Panc1 (cell line): ENCODE measurements at regions not wholly inside any gene's neighbourhood (a gene's known extent, or its start where the extent isn't known, plus 50 kb on each side); places are given as distances from the start of the nearest gene placed in this dataset.
"Not testable (repeated sequence)": the region's sequence is repeated elsewhere in the genome, so short reads cannot be mapped to it uniquely, and the experiment has no call there.

Experiments used
- ATAC-seq: fragments of 200-7000 bp; cut with Tn5 transposase; 2 replicates; pipeline ENCODE4 v1.9.1; 2020; ENCODE audit warnings: mild to moderate bottlenecking, moderate library complexity
- BruUV-seq: library from RNA; stranded (reverse); fragments of 400-500 nt; replicated peaks from 2 replicates; lab custom pipeline; 2021; lab: Mats Ljungman, UMichigan
- CTCF ChIA-PET: fragments of 300-600 bp; sonication (Branson Sonifier 250); formaldehyde crosslinking; loops from one replicate; lab custom pipeline; 2022; ENCODE audit warnings: antibody characterized with exemption; lab: Charles Lee
- POLR2A ChIA-PET: fragments of 300-600 bp; sonication (Branson Sonifier 250); formaldehyde crosslinking; loops from one replicate; lab custom pipeline; 2022; ENCODE audit warnings: antibody characterized with exemption; lab: Charles Lee
- DNase-seq: peaks from one replicate; pipeline ENCODE4 v3.0.0-alpha.2; 2010; ENCODE audit warnings: low read depth, low spot score
- H3K27ac ChIP-seq: 2 replicates; pipeline ENCODE4 v1.5.1; 2011; ENCODE audit warnings: mild to moderate bottlenecking, low read length, inconsistent platforms
- H3K27me3 ChIP-seq: fragments of 200-500 bp; sonication (Bioruptor generic); 2 replicates; pipeline ENCODE4 v1.6.0; 2014; ENCODE audit warnings: low read length, inconsistent platforms; ENCODE audit not compliant: control insufficient read depth, insufficient read depth
- H3K36me3 ChIP-seq: fragments of 200-500 bp; sonication (Bioruptor generic); 2 replicates; pipeline ENCODE4 v1.5.1; 2014; ENCODE audit warnings: inconsistent platforms, mild to moderate bottlenecking, low read length, moderate library complexity; ENCODE audit not compliant: control insufficient read depth, insufficient read depth
- H3K4me1 ChIP-seq: 2 replicates; pipeline ENCODE4 v1.5.1; 2011; ENCODE audit warnings: inconsistent platforms, mild to moderate bottlenecking, low read length, moderate library complexity; ENCODE audit not compliant: control insufficient read depth, insufficient read depth
- H3K4me3 ChIP-seq, 2 experiments: 2 replicates each; pipeline ENCODE4 v1.5.1; 2011 to 2012; ENCODE audit warnings: low read depth in 2 of 2, low read length in 2 of 2, mild to moderate bottlenecking in 2 of 2, inconsistent platforms in 1 of 2, moderate library complexity in 1 of 2
- H3K9me3 ChIP-seq: fragments of 200-500 bp; sonication (Bioruptor generic); 2 replicates; pipeline ENCODE4 v1.5.1; 2014; ENCODE audit warnings: low read depth, mild to moderate bottlenecking, inconsistent platforms, low read length, moderate library complexity; ENCODE audit not compliant: control insufficient read depth, insufficient read depth
- CTCF ChIP-seq: fragments of 450-650 bp; IDR thresholded peaks from 2 replicates; pipeline ENCODE4 v1.5.1; 2017; ENCODE audit warnings: mild to moderate bottlenecking
- POLR2AphosphoS5 ChIP-seq: IDR thresholded peaks from 2 replicates; pipeline ENCODE4 v1.6.1; 2012; ENCODE audit warnings: mild to moderate bottlenecking, low read depth, low read length, moderate library complexity
- REST ChIP-seq, 2 experiments: IDR thresholded peaks; 2 replicates each; pipeline ENCODE4 v1.6.1; 2011 to 2012; ENCODE audit warnings: low read depth in 2 of 2, control low read depth in 1 of 2, low read length in 1 of 2, mild to moderate bottlenecking in 1 of 2, moderate library complexity in 1 of 2; ENCODE audit not compliant: insufficient read depth in 1 of 2
- SIN3A ChIP-seq: IDR thresholded peaks from 2 replicates; pipeline ENCODE4 v1.6.1; 2012; ENCODE audit warnings: low read depth, mild to moderate bottlenecking, low read length, moderate library complexity, borderline replicate concordance; ENCODE audit not compliant: insufficient read depth
- TCF7L2 ChIP-seq: IDR thresholded peaks from 2 replicates; pipeline ENCODE4 v1.6.1; 2011; ENCODE audit warnings: mild to moderate bottlenecking, low read depth, low read length, inconsistent platforms
- in situ Hi-C: cut with HindIII; loops from 2 replicates; pipeline ENCODE4 v1.10.0; 2016; ENCODE audit warnings: low sequenced_read_pairs, low pct_unique_long_range_greater_than_20kb
- intact Hi-C: fragments of 100-400 bp; cut with micrococcal nuclease; formaldehyde crosslinking; loops from one replicate; pipeline ENCODE4 v1.10.0; 2022; ENCODE audit not compliant: unreplicated experiment

GRCh38 chr14:53247596-53248370 lies 94.7 kb upstream of the DDHD1 start:
- TF ChIP-seq POLR2AphosphoS5 (no peak), CTCF (no peak), TCF7L2 (no peak), REST (IDR thresholded peaks at IDR 0.05; ENCODE audit: insufficient read depth in 1 of 2, low read depth in 2 of 2, low read length in 1 of 2) (no peak)
- CTCF ChIA-PET = no interaction called here
- no TSS peak for BruUV-seq
- no peaks in the 10 kb centered on the region for H3K9me3 ChIP-seq
- H3K36me3 ChIP-seq = no peaks in the 10 kb centered on the region
- H3K4me3 ChIP-seq = no peak overlapping the region
- H3K27ac ChIP-seq = no peak overlapping the region
- POLR2A ChIA-PET = interaction anchor here (0.6 kb wide), 1 partner anchor 414 kb away, joined by 6 read pairs; no protein-coding TSS in a partner anchor
- no peaks in the 10 kb centered on the region for H3K27me3 ChIP-seq
- in situ Hi-C loops = no loop called here
- intact Hi-C loops = no loop called here
- no peak for ATAC-seq
- H3K4me1 ChIP-seq = no peaks in the 10 kb centered on the region
- DNase-seq = no peak

GRCh38 chr14:53242898-53243297 lies 89.8 kb upstream of the DDHD1 start:
- H3K4me3 ChIP-seq, POLR2A ChIA-PET, H3K27ac ChIP-seq, in situ Hi-C loops, BruUV-seq, ATAC-seq, H3K36me3 ChIP-seq, DNase-seq, H3K27me3 ChIP-seq, CTCF ChIA-PET, H3K4me1 ChIP-seq, H3K9me3 ChIP-seq, intact Hi-C loops: not testable (repeated sequence)

- DNase-seq (no peak), ATAC-seq (no peak)
- 0 out of 2 replicates have a peak, but pooled peaks cover 2% of the 10 kb centered on the region for H3K27me3 ChIP-seq
- no peaks in the 10 kb centered on the region for H3K36me3 ChIP-seq
- H3K4me1 ChIP-seq = no peaks in the 10 kb centered on the region
- intact Hi-C loops (no loop called here), in situ Hi-C loops (no loop called here)
- no peak for TF ChIP-seq TCF7L2
- no peak for TF ChIP-seq REST (IDR thresholded peaks at IDR 0.05; ENCODE audit: insufficient read depth in 1 of 2, low read depth in 2 of 2, low read length in 1 of 2)
- no peak for TF ChIP-seq POLR2AphosphoS5
- TF ChIP-seq CTCF = no peak
- TF ChIP-seq SIN3A = no peak
- H3K4me3 ChIP-seq = no peak overlapping the region
- no TSS peak for BruUV-seq
- H3K9me3 ChIP-seq = no peaks in the 10 kb centered on the region
- ChIA-PET POLR2A (no interaction called here), CTCF (no interaction called here)
- no peak overlapping the region for H3K27ac ChIP-seq
These were observed 84.4 kb upstream of the DDHD1 start for GRCh38 chr14:53237488-53237887.
